ENCODE measurements at regions not wholly inside any gene's neighbourhood (a gene's known extent, or its start where the extent isn't known, plus 50 kb on each side); places are given as distances from the start of the nearest gene placed in this dataset.
A peak's percentile ranks its signal among the peaks of the same experiment; 100 is the strongest.
"Not testable (repeated sequence)": the region's sequence is repeated elsewhere in the genome, so short reads cannot be mapped to it uniquely, and the experiment has no call there.

DNA sequence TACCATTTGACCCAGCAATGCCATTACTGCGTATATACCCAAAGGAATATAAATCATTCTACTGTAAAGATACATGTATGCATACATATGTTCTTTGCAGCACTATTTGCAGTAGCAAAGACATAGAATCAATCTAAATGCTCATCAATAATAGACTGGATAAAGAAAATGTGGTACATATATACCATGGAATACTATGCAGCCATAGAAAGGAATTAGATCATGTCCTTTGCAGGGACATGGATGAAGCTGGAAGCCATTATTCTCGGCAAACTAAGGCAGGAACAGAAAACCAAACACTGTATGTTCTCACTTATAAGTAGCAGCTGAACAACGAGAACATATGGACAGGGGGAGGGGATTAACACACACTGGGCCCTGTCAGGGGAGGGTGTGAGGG, 54.8 kb upstream of the ZNF30 start:
- DNase-seq, result not testable (repeated sequence)

DNA sequence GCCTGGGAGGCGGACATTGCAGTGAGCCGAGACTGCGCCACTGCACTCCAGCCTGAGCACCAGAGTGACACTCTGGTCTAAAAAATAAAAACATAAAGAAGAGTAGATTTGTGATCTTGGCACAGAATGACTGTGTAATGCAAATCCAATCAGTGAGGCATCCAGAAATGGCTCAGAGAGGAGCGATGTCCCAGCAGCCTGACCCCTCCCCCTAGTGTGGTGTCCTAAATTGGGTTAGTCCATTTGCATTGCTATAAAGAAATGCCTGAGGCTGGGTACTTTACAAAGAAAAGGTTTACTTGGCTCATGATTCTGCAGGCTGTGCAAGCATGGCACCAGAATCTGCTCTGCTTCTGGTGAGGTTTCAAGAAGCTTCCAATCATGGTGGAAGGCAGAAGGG, 59.1 kb upstream of the ZNF30 start:
- no peak for DNase-seq

DNA sequence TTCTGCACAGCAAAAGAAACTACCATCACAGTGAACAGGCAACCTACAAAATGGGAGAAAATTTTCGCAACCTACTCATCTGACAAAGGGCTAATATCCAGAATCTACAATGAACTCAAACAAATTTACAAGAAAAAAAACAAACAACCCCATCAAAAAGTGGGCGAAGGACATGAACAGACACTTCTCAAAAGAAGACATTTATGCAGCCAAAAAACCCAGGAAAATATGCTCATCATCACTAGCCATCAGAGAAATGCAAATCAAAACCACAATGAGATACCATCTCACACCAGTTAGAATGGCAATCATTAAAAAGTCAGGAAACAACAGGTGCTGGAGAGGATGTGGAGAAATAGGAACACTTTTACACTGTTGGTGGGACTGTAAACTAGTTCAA, 61.5 kb upstream of the ZNF30 start:
- DNase-seq, result not testable (repeated sequence)

DNA sequence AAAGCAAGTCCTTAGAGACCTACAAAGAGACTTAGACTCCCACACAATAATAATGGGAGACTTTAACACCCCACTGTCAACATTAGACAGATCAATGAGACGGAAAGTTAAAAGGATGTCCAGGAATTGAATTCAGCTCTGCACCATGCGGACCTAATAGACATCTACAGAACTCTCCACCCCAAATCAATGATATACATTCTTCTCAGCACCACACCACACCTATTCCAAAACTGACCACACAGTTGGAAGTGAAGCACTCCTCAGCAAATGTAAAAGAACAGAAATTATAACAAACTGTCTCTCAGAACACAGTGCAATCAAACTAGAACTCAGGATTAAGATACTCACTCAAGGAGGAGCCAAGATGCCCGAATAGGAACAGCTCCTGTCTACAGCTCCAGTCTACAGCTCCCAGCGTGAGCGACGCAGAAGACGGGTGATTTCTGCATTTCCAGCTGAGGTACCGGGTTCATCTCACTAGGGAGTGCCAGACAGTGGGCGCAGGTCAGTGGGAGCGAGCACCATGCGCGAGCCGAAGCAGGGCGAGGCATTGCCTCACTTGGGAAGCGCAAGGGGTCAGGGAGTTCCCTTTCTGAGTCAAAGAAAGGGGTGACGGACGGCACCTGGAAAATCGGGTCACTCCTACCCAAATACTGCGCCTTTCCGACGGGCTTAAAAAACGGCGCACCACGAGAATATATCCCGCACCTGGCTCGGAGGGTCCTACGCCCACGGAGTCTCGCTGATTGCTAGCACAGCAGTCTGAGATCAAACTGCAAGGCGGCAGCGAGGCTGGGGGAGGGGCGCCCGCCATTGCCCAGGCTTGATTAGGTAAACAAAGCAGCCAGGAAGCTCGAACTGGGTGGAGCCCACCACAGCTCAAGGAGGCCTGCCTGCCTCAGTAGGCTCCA, 66.6 kb upstream of the ZNF30 start:
- DNase-seq, result not testable (repeated sequence)

DNA sequence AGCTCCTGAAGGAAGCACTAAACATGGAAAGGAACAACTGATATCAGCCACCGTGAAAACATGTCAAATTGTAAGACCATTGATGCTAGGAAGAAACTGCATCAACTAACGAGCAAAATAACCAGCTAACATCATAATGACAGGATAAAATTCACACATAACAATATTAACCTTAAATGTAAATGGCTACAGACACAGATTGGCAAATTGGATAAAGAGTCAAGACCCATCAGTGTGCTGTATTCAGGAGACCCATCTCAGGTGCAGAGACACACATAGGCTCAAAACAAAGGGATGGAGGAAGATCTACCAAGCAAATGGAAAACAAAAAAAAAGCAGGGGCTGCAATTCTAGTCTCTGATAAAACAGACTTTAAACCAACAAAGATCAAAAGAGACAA, 67.4 kb upstream of the ZNF30 start:
- DNase-seq, result not testable (repeated sequence)

DNA sequence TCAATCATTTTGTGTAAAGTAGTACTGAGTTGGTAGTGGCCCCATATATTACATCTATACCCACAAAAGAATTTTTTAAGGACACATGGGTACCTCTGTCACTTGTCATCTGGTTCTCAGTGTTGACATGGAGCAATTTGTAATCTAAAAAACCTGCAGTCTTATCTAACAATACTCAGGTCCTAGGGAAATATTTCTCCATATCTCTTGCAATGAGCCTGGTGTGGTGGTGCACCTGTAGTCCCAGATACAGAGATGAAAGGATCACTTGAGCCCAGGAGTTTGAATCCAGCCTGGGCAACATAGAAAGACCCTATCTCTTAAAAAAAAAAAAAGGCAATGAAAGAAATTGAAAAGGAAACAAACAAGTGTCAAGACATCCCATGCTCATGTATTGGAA, 70.7 kb upstream of the ZNF30 start:
- no peak for DNase-seq

DNA sequence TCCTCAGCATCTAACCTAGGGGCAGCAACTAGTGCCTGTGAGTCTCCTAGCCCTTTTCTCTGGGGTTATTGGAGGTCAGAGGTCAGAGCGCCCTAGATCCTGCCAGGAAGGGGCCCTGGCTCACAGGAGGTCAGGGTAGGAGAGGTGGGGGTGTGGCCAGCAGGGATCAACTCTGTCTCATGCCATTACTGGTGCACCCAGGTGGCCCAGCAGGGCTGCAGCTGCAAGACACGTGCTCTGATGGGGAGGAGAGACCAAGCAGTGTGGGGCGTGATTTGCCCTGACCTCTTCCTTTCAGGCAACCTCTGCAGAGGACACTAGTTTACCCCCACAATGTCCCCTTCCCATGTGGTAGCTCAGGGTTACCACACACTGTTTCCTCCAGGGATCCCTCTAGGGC, 73.3 kb upstream of the ZNF30 start:
- no peak for DNase-seq

DNA sequence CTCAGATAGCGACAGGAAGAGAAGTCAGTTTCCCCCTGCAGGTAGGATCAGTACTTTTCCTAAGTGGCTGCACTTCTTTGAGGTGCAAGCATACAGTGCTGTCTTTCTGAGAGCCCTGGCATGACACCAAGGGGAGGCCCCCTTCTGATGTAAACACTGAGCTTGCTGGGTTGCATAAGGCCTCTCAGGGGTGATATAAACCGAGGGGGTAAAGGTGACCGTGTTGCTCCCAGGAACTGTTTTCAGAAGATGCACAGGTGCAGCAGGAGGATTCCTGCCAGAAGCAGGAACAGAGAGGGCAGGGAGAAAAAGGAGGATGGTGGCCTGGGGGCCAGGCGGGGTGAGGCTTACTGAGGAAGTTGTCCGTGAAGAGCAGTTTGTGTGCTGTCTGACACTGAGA, 74.0 kb upstream of the ZNF30 start:
- DNase-seq, result no peak

DNA sequence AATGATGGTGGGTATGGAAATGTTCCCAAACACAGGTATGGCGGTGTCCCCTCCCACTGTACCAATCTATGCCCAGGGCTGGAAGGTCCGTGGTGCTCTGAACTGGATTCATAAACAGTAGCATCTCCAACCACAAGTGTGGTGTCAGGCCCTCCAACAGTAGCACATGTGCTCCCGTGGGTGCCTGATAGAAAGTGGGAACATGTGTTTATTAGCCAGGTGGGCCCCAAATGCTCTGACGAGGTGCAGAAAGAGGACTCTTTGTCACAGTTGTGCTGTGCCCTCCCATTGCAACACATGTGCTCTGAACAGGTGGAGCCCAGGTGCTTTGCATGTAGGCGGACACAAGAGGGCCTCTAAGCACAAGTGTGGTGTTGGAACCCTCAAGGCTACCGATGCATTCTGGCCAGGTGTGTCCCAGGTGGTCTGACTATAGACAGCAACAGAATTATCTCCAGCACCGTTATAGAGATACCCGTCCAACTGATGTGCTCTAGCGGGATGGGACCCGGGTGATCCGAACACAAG, 75.4 kb upstream of the ZNF30 start:
- DNase-seq, result no peak

DNA sequence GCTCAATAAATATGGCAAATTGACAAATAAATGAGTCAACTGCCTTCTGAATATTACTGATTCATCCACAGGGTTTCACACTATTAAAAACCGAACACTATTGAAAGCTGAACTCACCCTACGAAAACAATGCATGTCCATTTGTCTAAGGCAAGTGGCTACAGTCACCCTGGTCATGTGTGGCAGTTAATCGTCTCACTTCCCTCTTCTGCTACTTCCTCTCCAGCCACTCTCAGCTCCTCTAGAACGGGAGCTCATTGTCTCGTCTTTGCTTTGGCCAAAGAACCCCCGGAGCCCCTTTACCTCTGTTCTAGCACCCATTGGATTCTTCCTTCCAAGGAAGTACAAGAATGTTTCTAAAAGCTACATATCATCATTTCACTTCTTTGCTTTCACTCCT, 74.4 kb upstream of the ZNF599 start:
- DNase-seq, result no peak

DNA sequence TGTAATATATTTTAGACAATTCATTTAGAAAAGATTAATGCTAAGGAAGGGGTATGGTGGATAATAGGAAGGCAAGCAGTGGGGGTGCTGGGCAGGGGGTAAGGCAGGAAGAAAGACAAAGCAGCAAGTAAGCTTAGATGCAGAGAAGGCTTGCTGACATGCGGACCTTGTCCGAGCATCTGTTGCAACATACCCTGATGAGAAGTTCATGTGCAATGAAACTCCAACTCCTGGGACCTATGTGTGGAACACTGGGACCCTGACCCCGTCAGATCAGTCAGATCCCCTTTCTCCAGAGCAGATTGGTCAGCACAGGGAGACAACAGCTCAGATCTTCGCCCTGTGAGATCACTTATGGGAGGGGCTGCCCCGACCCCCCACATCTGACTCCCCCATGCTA, 71.3 kb upstream of the ZNF599 start:
- DNase-seq, result no peak

DNA sequence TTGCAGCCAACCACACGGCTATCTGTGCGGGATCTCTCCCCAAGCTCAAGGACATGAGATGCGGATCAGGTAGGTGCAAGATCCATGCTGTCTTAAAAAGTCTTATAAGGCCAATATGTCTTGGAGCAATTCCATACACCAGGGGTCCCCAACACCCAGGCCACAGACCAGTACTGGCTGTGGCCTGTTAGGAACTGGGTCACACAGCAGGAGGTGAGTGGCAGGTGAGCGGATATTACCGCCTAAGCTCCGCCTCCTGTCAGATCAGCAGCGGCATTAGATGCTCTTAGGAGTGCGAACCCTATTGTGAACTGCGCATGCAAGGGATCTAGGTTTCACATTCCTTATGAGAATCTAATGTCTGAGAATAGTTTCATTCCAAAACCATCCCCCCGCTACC, 68.8 kb upstream of the ZNF599 start:
- no peak for DNase-seq

DNA sequence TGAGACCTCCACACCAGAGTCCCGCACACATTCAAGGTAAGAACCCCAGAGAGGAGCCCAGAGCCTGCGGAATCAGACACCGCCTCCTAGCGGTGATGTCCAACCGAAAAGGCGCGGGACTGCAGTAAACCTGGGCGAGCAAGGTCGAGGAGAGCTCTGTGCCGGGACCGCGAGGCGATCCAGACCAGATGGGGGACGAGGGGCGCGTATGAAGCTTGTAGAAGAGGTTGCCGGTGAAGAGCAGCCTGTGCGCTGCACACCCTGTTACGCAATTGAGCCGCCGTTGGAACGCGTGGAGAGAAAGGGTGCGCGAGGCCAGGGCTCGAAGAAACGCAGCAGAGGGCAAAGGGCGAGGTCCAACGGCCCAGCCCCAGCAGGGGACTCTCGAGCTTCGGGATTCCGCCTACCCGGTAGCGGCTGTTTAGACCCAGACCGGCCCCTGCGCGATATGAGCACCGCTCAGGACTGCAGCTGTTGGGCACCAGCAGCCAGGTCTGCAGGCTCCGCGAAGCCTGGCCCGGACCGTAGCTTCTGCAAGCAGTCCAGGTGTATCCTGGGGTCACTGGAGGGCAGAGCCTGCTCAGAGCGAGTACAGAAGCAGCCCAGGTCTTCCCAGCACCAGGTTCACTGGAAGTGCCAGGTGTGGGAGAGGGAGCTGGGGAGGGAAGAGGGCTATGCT, 65.9 kb upstream of the ZNF599 start:
- peak; percentile 4 for DNase-seq

DNA sequence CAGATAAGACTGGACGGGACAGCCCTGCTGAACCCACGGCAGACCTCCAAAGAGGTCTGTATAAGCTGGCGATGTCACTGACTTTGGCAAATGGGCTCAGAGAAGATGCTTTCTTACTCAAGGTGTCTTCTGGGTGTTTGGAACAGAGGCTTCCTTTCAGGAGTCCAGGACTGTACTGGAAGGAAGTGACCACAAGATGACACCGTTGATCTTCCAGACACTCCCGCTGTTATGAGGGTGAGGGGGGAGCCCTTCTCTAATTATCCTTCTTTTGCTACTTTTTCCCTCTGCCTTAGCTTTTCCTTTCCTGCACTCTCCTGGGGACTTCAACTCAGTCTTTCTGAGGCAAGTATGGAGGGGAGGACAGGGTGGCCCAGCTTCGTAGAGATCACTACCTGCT, 65.2 kb upstream of the ZNF599 start:
- no peak for DNase-seq

DNA sequence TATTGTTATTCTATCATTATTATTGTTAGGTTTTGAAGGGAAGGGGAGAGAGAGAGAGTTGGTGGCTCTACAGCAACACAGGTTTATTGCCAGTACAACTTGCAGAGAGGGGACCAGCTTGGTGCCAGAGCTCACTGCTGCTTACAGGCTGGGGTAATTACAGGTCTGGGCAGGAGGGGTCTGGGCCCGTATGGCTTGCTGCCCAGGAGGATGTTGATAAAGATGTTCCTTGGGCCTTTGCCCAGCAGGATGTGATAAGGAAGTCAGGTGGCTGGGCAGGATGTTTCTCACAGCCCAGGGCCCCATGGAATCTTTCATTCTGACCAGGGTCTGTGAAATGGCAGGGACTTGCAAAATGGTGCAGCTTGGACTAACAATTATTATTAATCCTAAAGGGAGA, 64.2 kb upstream of the ZNF599 start:
- no peak for DNase-seq

DNA sequence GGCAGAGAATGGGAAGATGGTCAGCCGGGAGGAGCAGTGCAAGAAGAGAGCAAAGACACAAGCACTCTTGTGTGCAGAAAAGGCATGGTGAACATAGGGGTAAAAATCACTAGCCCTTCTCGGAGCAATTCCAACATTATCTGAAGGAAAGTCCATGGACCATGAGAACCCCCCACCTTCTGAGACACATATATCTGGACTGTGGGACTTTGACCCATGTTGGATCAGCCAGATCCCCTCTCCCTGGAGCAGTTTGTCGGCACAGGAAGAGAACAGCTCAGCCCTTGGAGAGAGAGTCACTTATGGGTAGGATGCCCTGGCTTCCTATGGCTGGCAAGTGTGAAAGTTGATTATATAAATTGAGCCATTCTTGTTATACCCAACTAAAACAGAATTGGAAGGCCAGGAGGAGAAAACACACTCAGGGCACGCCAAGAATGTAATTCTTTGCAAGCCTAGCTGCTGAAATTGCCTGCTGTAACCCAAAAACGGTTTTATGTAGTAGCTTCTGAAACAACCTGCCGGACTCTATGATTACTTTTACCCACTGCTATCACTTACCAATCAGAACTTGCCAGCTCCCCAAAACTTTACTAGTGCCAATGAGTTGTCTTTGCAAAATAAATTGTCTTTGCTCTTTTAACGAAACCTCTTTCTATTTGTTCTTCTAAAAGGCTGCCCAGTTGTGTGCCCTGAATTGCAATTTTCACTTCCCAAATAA, 62.8 kb upstream of the ZNF599 start:
- DNase-seq, result no peak

DNA sequence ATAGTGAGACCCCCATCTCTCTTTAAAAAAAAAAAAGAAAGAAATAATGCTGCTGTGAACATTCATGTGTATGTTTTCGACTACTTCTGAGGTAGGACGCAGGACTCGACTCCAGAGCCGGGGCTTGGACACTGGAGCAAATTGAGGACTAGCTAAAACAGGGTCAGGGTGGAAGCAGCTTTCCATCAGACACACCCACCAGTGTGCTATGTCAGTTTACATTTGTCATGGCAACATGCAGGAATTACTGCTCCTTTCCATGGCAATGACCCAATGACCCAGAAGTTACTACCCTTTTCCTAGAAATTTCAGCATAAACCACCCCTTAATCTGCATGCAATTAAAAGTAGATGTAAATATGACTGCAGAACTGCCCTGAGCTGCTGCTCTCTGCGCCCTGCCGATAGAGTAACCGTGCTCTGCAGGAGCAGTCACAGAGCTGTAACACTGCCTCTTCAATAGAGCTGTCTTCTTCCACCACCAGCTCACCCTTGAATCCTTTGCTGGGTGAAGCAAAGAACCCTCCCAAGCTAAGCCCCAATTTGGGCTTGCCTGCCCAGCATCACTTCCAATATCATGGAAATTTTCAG, 61.6 kb upstream of the ZNF599 start:
- no peak for DNase-seq

DNA sequence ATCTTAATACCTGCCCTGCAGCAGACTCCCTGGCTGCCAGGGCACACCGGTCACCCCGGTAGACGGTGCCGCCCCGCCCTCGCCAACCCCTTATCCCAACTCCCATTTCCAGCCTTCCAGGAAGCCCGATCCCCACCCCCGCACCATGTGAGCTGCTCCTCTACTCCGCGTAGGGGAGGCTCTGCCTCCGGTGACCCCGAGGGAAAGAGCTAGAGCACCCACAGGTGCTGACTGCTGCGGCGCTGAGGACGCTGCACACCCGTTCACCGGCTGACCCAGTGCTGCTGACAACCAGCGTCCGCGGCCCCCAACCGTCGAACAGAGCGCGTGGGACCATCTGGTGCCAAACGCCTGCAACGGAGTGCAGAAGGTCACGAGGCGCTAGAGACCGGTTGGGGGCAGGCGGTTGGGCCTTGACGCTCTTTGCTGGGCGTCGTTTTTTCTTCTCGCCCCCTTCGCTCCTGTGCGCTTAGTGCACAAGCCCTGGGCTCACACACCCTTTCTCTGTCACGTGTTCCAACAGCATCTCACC, 59.6 kb upstream of the ZNF599 start:
- DNase-seq, result no peak

DNA sequence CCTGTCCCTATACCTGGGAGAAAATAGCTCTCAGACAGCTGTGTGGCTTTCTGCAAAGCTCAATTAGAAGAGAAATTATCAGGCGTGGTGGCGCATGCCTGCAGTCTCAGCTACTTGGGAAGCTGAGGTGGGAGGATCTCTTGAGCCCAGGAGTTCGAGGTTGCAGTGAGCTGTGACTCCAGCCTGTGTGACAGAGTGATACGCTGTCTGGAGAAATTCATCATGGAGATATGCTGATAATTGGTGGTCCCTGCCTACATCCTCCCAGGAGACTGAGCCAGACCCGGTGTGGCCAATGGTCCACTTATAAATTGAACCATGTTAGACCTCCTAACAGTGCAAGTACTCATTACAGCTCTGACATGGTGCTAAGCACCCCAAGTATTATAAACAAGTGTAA, 58.7 kb upstream of the ZNF599 start:
- no peak for DNase-seq

DNA sequence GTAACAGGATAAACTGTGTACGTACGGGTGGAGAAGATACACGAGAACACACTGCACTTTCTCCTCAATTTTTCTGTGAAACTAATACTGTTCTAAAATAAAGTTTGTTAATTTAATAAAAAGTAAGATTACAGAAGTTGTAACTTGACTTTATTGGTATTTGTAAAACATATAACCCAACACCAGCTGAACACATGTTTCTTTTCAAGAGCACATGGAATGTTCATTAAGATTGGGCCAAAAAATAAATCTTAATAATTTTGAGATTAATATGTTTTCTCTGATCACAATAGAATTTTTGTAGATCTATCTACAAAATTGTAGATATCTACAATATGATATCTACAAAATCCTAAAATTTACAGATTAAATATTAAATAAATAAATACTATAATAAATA, 55.1 kb upstream of the ZNF599 start:
- DNase-seq, result no peak

DNA sequence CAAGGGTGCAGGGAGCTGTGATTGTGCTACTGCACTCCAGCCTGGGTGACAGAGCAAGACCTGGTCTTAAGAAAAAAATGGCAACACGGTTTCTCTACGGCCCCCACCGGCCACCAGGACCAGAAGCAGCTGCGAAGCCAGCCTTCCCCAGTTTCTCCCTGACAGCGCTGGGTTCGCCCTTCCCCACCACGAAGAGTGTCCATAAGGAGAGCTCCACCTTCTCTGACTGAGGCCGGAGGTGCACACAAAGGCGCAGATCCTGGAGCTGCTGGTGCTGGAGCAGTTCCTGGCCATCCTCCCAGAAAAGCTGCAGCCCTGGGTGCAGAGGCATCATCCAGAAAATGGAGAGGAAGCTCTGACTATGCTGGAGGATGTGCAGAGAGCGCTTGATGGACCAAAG, 52.2 kb upstream of the ZNF599 start:
- no peak for DNase-seq

DNA sequence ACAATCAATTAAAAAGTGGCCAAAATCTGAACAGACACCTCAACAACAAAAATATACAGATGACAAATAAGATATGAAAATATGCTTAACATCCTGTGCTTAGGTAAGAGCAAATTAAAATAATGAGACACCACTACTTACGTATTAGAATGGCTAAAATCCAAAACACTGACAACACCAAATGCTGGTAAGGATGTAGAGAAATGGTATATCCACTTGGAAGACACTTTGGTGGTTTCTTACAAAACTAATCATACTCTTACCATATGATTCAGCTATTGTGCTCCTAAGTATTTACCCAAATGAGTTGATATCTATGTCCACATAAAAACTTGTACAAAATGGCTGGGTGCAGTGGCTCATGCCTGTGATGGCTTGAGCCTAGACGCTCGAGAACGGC, 51.7 kb upstream of the ZNF599 start:
- DNase-seq, result no peak
